ENCODE measurements at regions not wholly inside any gene's neighbourhood (a gene's known extent, or its start where the extent isn't known, plus 50 kb on each side); places are given as distances from the start of the nearest gene placed in this dataset.
"Not testable (repeated sequence)": the region's sequence is repeated elsewhere in the genome, so short reads cannot be mapped to it uniquely, and the experiment has no call there.

DNA sequence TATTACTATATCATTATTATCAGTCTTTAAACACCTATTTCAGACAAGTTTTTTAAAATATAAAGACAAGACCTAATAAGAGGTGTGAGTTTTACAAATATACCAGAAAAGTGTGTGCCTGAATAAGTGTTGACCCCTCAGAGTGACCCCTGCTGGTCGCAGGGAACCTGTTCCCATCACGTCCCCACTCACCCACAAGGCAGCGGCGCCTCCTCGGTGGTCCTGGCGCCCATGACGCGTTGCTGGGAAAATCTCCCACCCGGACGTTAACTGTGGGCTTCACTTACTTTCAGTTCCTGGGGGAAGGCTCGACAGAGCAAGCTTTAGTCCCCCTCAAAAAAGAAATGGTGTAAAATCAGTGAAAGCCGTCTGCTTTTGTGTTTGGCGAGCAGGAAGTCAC, 93.5 kb downstream of the TMEM18 start:
- DNase-seq (no peak), ATAC-seq (no peak)
- Histone ChIP-seq H3K27me3 (no peaks in the 10 kb centered on the region), H3K4me3 (no peak overlapping the region), H3K36me3 (no peaks in the 10 kb centered on the region), H3K4me1 (peaks cover 5% of the 10 kb centered on the region), H3K27ac (no peak overlapping the region), H3K9me3 (no peaks in the 10 kb centered on the region)
- TF ChIP-seq CTCF (IDR thresholded peaks at IDR 0.05), result no peak
- intact Hi-C loops (cut with DNase I), result no loop called here

DNA sequence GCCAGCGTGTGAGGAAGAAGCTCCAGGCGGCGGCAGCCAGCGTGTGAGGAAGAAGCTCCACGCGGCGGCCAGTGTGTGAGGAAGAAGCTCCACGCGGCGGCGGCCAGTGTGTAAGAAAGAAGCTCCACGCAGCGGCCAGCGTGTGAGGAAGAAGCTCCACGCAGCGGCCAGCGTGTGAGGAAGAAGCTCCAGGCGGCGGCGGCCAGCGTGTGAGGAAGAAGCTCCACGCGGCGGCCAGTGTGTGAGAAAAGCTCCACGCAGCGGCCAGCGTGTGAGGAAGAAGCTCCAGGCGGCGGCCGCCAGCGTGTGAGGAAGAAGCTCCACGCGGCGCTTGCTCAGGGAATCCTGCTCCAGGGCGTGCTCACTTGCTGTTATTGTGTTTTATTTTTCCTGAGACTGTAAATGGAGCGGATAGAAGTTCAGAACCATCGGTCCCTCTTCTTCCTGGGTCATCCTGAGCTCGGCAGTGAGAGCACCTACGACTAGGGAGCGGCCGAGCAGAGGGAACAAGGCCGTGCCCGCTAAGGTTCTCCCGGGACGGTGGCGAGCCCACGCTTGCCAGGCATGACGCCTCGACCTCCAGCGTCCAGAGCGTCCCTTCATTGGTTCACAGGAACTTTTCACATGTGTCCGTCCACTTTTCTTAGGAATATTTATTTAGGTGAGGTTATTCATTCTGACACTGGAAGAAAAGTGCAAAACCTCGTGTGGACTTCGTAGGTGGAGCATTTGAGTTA, 94.2 kb downstream of the TMEM18 start:
- Histone ChIP-seq H3K9me3 (no peaks in the 10 kb centered on the region), H3K36me3 (no peaks in the 10 kb centered on the region), H3K27ac (no peak overlapping the region), H3K4me1 (peaks cover 5% of the 10 kb centered on the region), H3K27me3 (no peaks in the 10 kb centered on the region), H3K4me3 (no peak overlapping the region)
- TF ChIP-seq CTCF (IDR thresholded peaks at IDR 0.05), result no peak
- no peak for ATAC-seq
- no peak for DNase-seq
- intact Hi-C loops (cut with DNase I), result no loop called here

DNA sequence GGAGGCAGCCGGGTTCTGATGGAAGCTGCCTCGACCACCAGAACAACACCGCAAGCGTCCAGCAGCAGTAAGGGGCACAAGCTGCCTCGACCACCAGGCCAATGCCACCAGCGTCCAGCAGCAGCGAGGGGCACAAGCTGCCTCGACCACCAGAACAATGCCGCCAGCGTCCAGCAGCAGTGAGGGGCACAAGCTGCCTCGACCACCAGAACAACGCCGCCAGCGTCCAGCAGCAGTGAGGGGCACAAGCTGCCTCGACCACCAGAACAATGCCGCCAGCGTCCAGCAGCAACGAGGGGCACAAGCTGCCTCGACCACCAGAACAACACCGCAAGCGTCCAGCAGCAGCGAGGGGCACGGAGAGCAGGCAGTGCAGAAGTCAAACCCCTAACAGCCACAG, 94.9 kb downstream of the TMEM18 start:
- DNase-seq; ATAC-seq; H3K27ac ChIP-seq; H3K36me3 ChIP-seq; H3K27me3 ChIP-seq; H3K9me3 ChIP-seq; H3K4me1 ChIP-seq; H3K4me3 ChIP-seq; intact Hi-C loops (cut with DNase I): not testable (repeated sequence)

DNA sequence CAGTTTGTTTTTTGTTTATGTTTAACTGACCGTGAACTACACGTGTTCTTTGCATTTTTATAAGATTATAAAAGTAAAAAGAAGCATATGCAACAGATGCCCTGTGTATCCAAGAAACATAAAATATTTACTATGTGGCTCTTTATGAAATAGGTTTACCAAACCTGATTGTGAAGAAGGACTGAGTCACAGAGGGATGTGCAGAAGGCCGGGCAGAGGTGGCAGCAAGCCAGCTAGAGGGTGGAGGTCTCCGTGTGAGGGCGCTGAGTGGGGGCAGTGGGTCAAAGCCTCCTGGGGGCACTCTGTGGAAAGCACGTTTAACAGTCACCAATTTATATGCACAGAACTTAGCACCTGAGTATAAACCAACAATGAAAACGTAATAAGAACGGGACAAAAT, 97.2 kb downstream of the TMEM18 start:
- intact Hi-C loops (cut with DNase I), result no loop called here
- no peak overlapping the region for H3K27ac ChIP-seq
- no peaks in the 10 kb centered on the region for H3K9me3 ChIP-seq
- H3K4me3 ChIP-seq, result no peak overlapping the region
- no peak for DNase-seq
- no peak for TF ChIP-seq CTCF (IDR thresholded peaks at IDR 0.05)
- ATAC-seq, result no peak
- no peaks in the 10 kb centered on the region for H3K4me1 ChIP-seq
- H3K36me3 ChIP-seq, result no peaks in the 10 kb centered on the region
- no peaks in the 10 kb centered on the region for H3K27me3 ChIP-seq

DNA sequence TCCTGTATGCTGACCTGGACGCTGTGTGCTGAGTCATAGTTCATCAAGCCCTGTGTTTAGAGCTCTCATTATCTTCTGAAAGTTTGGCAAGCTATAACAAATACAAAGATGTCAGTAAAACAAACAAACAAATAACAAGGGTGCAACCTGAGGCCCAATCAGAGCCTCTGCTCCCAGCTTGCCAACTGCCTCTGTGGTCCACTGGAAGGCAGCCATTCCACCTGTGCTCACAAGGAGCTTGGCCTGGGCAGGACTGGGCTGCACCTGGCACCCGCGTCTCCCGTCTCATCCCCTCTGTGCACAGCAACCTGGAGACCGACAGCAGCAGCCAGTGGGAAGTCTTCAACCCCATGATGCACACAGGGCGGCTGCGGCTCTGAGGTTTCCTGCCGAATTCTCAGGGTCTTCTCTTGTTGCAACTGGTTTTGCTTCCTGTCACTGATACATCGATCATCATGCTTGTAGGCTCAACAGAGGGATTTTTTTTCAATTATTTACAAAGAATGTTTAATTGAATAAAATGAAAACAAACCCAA, 97.8 kb downstream of the TMEM18 start:
- no peak for ATAC-seq
- Histone ChIP-seq H3K9me3 (no peaks in the 10 kb centered on the region), H3K4me3 (no peak overlapping the region), H3K27ac (no peak overlapping the region), H3K4me1 (no peaks in the 10 kb centered on the region), H3K36me3 (no peaks in the 10 kb centered on the region), H3K27me3 (no peaks in the 10 kb centered on the region)
- intact Hi-C loops (cut with DNase I), result no loop called here
- TF ChIP-seq CTCF (IDR thresholded peaks at IDR 0.05), result no peak
- no peak for DNase-seq

DNA sequence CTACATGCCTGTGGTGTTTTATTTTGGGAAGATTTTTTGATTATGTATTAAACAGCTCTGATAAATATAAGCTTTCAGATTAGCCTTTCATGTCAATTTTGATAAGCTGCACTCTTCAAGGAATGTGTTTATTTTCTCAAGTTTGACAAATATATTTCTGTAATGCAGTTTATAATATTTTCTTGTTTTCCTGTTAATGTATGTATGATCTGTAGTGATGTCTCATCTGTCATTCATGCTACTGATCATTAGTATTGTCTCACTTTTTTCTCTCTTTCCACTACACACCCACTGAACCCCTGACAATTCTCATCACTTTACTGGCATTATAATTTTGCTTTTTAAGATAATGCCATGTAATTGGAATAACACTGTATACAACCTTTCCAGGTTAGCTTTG, 100.9 kb downstream of the TMEM18 start:
- no peak for TF ChIP-seq CTCF (IDR thresholded peaks at IDR 0.05)
- no peak for DNase-seq
- H3K27ac ChIP-seq, result no peak overlapping the region
- no peaks in the 10 kb centered on the region for H3K27me3 ChIP-seq
- H3K4me3 ChIP-seq, result no peak overlapping the region
- H3K4me1 ChIP-seq, result no peaks in the 10 kb centered on the region
- H3K9me3 ChIP-seq, result no peaks in the 10 kb centered on the region
- intact Hi-C loops (cut with DNase I), result no loop called here
- no peak for ATAC-seq
- H3K36me3 ChIP-seq, result no peaks in the 10 kb centered on the region

All from upper lobe of right lung (tissue), 1 donor.